Epidermal melanocyte (primary cell): ENCODE measurements at regions not wholly inside any gene's neighbourhood (a gene's known extent, or its start where the extent isn't known, plus 50 kb on each side); places are given as distances from the start of the nearest gene placed in this dataset.
"Not testable (repeated sequence)": the region's sequence is repeated elsewhere in the genome, so short reads cannot be mapped to it uniquely, and the experiment has no call there.

Source experiments
- DNase-seq: peaks from one replicate; pipeline ENCODE4 v3.0.0; 2011; ENCODE audit warnings: low spot score; ENCODE audit not compliant: insufficient read length

DNA sequence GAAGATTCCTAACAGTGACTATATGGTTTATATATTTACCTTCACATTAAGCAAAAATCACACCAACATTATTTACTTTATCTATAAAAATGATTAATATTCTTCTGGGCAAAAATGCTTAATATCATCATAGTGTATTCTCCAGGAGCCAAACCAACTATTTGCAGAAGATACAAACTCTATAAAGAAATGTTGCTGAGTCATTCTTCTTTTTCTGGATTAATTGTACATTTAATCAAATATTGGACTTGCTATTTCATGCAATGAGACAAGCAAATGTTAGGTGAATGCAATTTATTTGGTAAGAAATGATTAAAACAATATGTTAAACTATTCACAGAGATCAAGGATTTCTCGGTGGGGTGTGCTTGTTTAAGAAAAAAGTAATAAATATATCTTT lies 1075.8 kb downstream of the PCDH9 start:
- no peak for DNase-seq

DNA sequence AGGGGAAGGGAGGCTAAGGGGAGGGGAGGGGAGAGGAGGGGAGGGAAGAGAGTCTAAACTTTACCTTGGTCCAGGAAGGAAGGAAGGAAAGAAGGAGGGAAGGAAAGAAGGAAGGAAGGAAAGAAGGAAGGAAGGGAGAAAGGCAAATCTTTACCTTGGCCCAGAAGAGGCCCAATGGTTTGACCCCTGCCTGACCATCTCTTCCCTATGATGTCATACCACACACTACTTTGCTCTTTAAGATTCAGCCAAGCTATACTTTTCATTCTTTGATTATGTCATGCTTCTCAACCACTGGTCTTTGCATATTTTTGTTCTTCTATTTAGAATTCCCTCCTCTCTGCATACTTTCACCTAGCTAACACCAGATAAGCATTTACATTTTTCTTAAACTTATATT lies 1077.5 kb downstream of the PCDH9 start:
- DNase-seq, result no peak

DNA sequence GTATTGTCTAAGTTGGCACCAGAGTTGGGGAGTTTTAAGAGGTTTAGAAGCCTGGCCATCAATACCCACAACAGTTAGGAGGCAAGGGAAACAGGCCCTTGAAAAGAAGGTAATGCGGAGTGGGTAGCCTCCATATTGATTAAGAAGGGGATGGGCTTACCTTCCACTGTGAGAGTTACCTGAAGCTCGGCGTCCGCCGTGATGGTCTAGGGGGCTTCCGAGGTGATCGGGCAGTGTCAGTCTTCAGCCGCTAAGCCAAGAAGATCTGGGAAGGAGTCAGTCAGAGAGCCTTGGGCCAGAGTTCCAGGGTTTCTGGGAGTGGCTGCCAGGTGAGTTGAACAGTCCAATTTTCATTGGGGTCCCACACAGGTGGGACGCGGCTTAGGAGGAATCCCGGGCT lies 1085.8 kb downstream of the PCDH9 start:
- not testable (repeated sequence) for DNase-seq

DNA sequence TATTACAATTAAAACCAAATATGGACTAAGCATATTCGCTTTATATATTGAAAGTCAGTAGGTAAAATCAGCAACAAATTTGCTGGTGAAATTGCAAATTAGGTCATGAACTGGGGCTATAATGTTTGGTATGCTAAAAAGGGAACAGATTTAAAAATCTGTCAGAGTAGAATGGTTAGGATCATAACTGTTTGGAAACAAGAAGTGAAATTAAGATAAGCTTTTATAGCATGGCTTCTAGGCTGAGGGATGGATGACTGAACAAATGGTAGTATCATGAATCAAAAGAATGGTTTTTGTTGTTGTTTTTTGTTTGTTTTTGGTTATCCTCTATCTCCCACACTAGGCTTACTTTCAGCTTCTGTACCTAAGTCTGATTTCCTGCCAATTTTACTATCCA lies 1090.4 kb downstream of the PCDH9 start:
- no peak for DNase-seq

DNA sequence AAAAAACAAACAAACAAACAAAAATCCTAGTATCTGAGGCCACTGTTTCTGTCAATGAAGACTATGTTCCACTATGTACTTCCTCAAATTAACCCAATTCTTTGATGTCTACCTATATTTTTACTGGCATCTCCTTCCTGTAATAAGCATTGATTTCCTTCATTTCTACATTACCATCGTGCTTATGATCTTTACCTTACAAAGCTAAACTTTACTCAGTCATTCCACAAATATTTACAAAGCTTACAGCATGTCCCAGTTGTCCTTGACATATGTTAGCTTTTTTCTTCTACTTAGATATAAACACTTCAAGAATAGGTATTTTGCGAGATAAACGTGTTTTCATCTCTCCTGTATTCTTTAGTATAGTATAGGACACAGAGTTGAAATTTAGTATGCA lies 1090.9 kb downstream of the PCDH9 start:
- no peak for DNase-seq

DNA sequence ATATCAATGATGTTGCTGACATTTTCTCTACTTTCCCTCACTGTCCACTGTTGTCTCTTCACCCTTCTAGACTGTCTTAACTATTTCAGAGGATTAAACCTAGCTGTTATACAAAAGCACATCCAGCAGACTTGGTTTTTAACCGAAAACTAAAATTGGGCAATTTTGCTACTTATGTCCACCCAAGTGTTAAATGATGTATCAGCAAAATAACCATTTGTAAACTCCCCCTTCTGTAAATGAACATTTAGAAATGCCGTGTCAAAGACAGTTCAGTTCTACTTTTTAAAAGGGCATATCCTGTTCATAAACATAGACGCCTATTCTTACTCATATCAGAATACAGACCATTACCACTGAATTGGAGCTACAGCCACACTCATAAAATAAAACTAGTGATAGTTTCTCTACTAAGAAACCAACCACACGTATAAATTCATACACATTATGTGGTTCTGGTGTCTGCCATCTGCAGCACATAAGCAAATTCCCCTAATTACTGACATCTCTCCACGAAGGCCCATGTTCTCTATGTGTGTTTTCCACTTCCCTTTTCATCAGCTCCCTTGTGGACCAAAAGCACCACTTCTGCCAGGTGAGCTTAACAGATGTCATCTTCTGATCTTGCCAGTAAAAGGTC lies 1091.8 kb downstream of the PCDH9 start:
- no peak for DNase-seq

DNA sequence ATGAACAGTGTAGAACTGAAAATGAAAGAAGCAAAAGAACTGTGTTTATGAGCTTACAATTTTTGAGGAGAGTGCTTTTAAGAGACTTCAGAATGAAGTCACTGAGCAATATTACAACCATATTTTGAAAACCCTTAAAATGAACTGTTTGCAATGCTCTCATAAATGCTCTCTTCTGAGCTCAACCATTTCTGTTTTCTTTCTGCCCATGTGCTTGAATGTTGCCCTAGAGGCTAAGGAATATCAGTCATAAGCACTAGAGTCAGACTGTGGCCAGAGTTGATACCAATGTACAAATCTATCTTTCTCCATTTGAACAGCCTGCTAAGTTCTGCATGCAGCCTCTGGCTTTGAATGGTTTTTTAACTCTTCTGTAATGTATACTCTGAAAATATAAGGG lies 1092.8 kb downstream of the PCDH9 start:
- DNase-seq, result no peak

DNA sequence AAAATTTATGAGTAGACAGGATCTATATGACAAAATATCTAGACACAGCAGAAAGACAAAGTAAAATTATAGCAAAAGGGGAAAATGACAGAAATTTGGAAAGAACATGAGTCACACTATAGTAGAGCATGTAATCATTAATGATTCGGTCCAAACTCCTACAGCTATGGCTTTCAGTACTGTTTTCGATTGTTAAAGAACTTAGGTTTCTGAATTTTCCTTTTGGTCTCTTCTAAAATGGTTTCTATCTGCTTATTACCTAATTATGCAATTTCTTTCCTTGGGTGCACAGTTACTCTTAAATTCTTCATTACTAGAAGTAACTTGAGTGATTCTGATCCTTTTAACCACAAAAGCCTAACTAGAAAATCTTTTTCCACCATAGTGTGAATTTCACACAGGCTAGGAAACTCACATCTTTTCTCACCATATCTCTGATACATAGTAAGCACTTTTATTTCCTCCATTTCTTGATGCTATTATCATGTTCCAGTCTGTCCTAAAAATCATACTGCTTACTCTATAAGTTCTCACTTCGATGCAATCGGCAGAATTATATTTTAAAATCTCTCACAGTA lies 1101.4 kb downstream of the PCDH9 start:
- DNase-seq, result no peak

DNA sequence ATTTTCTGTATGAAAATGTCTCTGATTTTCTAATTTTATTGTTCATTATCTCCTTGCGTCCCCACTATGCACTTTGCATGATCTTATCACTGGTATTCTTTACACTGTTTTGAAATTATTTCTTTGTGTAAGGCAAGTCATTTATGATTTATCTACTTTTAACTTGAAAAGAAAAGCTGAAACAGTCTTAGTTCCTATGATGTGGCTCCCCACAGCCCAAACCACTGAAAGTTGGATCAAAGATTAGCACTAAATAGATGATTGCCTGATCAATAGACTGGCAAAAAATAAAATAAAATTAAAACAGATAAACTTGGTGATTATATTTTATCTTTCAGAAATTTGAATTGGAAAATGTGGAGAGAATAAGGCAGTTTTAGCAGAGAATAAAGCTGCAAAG lies 1101.9 kb downstream of the PCDH9 start:
- DNase-seq, result no peak

DNA sequence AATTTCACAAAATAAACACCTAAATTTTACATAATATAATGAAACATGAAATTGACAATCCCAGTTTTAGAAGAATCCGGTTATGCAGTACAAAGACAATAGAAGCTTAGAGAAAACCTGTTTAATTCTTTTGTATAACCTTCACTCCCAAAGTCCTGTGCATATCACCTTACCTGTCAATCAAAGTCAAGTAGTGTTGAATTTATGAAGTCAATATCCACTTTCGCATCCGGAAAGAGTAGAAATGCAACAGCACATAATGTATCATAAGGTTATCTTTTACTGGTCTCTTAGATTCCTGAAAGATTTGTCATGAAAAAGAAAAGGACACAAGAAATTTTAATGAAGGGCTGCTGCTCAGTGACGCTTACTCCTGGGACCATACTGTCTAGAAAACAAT lies 1112.6 kb downstream of the PCDH9 start:
- DNase-seq, result no peak

DNA sequence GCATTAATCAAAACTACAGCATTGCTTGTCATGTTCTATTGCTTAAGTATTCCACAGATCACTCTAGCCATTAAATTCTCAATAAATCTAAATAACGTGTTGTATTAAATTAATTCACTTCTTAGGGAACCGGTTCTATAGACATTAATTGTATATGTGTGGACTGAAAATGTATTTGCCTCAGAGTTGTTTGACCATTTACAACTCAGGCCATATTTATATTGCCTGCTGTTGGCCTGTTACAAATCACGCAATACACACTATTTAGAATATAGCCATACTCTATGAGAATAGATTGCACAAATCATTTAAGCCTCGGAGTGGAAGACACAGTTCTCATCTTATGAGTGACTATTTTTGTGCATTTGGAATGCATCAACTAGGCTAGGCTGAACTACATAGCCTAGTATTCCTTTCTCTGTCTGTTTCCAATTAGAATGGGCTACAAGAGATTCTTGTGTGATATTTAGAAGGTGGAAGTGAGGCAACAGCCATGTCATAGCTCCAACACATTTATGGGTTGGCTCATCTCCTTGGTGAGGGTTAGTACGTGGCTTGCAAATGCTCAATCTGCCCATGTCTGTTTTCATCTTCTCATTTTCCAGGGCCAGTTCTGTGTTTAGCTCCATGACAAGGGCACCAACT lies 1116.1 kb downstream of the PCDH9 start:
- DNase-seq, result no peak

DNA sequence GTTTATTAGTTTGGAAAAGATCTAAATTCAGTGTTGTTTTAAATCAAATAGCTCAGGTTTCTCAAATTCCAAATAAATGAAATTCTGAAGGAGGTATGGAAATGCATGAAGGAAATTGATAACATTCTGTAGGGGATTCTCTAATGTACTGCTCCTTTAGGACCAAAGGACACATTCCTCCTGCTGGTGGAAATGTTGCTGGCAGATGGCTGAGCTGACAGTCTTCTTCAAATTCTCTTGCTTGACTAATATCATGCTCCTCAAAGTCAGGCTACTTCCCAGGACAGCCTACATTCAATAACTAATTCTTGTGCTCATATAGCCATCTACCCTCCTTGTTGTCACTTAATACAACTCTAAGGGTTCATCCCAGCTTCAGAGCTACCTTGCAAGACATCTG lies 1118.5 kb downstream of the PCDH9 start:
- DNase-seq, result no peak

DNA sequence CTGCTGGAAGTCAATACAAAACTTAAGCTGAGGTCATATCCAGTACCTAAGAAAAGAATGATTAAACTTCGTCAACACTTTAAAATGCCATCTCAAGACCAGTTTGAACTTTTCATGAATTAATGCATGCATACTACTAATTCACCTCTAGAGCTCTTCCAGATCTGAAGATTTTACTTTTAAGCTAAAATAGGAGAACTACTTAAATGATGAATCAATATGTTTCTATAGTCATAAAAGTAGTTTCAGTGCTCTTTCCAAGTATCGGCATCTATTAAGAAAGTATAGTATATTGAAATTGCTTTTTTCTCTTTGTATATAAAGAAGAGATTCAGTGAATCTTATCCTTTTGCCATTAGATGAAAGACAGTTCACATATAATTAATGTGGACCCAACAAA lies 1123.9 kb downstream of the PCDH9 start:
- no peak for DNase-seq

DNA sequence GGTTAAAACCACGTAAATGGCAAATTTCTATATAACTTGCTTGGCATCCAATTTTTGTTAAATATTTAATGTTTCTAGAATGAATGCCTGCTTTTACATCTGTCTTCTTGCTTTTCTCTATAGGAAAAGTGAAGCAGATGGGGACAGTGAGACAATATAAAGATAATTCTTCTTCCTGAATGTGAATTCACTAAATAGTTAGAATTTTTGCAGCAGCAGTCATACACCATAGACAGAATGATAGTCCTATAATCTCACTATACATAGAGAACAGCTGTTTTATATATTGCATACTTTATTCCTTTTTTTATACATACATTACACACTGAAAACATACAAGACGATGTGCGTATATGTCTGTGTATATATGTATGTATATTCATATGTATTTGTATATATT lies 1127.3 kb downstream of the PCDH9 start:
- DNase-seq, result no peak

DNA sequence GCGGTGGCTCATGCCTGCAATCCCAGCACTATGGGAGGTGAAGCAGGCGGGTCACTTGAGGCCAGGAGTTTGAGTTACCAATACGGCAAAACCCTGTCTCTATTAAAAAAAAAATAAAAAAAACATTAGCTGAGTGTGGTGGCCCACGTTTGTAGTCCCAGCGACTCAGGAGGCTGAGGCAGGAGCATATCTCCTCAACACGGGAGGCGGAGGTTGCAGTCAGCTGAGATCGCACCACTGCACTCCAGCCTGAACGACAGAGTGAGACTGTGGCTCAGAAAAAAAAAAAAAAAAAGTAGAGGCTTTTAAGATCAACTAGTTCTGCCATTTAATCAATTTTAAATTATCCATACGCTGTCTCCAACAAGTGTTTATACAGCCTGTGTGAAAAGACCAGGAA lies 1130.3 kb downstream of the PCDH9 start:
- DNase-seq, result no peak

DNA sequence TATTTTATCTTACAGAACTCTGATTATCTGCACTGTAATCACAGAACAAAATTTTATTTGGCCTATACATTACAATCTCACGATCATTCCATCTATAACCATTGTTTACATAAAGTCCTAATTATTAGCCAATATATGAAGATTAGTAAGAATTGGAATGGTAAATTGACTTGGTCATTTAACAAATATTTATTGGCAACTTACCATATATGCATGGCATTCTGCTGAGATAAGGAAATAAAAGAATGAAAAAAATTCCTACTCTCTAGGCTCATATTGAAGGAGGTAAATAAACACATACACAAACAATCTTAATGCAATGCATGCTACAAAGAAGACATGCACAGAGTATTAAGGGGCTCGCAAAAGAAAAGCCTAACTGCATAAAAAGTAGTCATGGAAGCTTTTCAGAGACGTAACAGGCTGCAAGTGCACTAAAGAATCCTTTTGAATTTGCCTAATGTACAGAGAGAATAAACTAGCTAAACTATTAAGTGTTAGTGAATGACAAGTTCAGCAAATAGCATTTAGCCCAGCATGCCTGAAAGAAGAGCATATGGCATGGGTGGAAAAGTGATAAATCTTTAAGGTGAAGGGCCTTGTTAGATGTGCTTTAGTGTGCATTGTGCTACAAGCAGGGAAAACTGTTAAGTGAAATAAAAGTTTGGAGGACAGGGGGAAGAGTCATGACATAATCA lies 1131.1 kb downstream of the PCDH9 start:
- DNase-seq, result no peak

DNA sequence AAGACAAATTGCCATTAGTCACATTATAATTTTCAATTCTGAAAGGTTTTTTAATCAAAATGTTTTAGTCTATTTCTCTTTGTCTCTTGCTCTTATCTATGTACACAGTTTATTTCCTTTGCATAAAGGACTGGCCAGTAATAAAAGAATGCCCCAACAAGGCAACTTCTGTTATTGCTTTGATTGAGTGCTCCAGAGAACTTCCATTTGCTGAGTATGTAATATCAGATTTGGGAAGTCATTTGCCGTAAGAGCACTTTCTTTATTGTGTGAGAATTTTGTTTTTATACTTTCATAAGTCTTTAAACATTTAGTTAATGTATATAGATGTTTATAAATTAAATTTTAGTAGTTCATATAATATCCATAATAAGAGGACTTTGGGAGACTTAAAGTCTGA lies 1140.4 kb downstream of the PCDH9 start:
- DNase-seq, result no peak

DNA sequence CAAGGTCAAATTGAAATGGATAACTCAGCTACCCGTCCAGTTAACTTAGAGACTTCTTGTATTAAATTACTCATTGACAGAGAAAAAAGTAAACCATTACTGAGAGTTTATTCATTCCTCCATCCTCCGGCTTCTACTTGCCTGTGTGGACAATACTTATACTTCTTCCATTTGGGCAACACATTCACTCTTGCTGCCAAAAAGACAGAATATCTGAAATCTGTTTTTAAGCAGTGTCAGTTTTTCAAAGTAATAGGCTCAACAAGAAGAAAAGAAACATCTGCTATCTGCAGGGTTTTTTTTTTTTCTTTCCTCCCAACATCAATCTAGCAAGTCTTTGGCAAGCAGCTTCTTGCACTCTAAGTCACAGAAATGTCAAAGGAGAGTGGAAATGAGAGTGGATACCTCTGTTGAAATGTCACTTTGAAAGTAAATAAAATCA lies 1142.8 kb downstream of the PCDH9 start:
- DNase-seq, result no peak

DNA sequence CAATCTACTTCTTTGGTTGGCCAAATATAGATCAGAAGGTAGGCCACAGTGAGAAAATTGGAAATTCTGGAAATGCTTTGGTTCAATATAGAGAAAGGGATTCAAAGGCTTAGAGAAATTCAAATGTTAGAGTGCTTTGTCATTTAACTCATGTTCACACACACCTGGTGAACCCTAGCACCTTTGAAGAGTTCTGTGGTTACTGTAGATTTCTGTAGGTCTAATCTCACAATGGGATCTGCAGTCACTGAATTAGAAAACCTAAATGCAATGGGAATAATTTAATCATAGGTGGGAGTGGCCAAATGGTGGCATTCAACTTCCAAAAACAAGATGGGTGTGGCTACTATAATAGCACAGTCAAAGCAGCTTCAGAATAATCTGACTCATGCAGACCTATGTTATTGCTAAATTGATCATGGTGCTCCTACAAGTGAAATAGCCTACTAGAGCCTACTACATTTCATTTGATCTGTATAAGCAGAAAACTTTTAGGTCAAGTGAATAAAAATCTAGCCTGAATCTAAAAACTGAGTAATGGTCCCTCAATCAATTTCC lies 1152.9 kb downstream of the PCDH9 start:
- DNase-seq, result no peak

DNA sequence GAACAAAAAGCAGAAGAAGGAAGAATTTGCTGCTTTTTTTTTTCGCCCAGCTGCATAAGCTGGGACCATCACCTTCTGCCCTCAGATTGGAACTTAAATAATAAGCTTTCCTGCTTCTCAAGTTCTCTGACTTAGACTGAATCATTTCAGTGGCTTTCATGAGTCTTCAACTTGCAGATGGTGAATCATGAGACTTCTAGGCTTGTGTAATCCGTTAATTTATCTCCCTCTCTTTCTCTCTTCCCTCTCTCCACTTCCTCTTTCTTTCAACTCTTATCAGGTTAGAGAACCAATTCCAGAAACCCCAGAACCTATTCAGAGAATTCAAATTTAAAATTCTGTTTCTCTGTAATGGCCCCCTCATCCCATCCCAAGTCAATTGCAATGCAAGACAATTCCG lies 1153.7 kb downstream of the PCDH9 start:
- DNase-seq, result no peak

DNA sequence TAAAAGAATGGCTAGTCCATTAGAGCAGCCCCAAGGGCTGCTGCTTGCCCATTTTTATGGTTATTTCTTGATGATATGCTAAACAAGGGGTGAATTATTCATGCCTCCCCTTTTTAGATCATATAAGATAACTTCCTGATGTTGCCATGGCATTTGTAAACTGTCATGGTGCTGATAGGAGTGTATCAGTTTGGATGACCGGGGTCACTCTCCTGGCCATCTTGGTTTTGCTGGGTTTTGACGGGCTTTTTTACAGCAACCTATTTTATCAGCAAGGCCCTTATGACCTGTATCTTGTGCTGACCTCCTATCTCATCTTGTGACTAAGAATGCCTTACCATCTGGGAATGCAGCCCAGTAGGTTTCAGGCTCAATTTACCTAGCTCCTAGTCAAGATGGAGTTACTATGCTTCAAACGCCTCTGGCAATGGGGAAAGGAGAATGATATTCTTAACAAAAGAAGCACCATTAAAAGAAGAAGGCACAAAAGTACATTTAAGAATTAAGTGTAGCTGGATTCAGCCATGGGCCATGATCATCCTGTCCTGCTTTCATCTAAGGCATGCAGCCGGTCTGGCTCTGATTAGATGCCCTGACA lies 1156.0 kb downstream of the PCDH9 start:
- DNase-seq, result no peak

DNA sequence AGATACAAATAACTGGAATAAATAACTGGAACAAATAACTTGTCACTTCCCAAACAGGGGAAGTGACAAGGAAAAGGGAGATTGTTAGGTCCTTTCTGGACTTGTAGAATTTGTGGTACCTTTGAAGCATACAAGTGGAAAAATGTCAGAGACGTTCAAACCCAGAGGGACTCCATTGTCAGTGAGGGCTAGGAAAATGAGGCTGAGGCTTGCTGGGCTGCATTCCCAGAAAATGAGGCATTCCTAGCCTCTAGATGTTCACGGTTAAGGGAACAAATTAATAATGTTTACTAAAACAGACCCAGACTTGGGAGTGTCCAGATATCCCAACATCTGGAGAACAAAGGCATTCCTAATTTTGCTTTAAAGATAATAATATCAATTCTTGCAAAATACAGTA lies 1158.0 kb downstream of the PCDH9 start:
- not testable (repeated sequence) for DNase-seq
